ENCODE measurements at regions not wholly inside any gene's neighbourhood (a gene's known extent, or its start where the extent isn't known, plus 50 kb on each side); places are given as distances from the start of the nearest gene placed in this dataset.
A peak's percentile ranks its signal among the peaks of the same experiment; 100 is the strongest.

DNA sequence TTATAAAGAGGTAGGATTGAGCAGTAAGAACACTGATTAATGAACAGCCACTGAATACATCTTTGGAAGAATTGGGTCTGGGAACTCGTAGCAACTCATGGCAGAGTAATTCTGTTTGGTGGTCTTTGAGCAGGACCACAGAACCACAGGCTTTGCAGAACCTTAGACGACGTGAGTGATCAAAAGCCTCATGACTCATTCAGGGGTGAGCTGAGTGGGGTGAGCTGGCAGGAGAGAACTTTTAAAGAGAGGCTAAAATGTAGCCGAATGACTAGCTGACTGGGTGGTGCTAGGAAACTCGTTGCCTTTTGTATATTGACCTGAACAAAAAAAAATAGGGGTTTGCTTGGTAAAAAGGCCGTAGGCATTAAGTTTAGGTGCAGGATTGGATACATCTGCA, 313.8 kb downstream of the TGFB2 start:
- no peak overlapping the region for H3K27ac ChIP-seq
- H3K9me3 ChIP-seq = no peaks in the 10 kb centered on the region
- H3K4me1 ChIP-seq = no peaks in the 10 kb centered on the region
- no peaks in the 10 kb centered on the region for H3K36me3 ChIP-seq
- ATAC-seq (peak; percentile 39 to 51), DNase-seq (no peak)
- intact Hi-C loops (cut with DNase I) = no loop called here
- no peaks in the 10 kb centered on the region for H3K27me3 ChIP-seq (ENCODE audit: low read depth)
- TF ChIP-seq, protein P1, sequence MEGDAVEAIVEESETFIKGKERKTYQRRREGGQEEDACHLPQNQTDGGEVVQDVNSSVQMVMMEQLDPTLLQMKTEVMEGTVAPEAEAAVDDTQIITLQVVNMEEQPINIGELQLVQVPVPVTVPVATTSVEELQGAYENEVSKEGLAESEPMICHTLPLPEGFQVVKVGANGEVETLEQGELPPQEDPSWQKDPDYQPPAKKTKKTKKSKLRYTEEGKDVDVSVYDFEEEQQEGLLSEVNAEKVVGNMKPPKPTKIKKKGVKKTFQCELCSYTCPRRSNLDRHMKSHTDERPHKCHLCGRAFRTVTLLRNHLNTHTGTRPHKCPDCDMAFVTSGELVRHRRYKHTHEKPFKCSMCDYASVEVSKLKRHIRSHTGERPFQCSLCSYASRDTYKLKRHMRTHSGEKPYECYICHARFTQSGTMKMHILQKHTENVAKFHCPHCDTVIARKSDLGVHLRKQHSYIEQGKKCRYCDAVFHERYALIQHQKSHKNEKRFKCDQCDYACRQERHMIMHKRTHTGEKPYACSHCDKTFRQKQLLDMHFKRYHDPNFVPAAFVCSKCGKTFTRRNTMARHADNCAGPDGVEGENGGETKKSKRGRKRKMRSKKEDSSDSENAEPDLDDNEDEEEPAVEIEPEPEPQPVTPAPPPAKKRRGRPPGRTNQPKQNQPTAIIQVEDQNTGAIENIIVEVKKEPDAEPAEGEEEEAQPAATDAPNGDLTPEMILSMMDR (IDR thresholded peaks at IDR 0.05) = no peak
- no peak overlapping the region for H3K4me3 ChIP-seq

GRCh38 chr1:218659911-218660677, 315.0 kb downstream of the TGFB2 start:
- Histone ChIP-seq H3K4me1 (no peaks in the 10 kb centered on the region), H3K36me3 (no peaks in the 10 kb centered on the region), H3K4me3 (no peak overlapping the region), H3K9me3 (no peaks in the 10 kb centered on the region), H3K27ac (no peak overlapping the region), H3K27me3 (ENCODE audit: low read depth) (no peaks in the 10 kb centered on the region)
- ATAC-seq (no peak), DNase-seq (no peak)
- TF ChIP-seq, protein P1 (IDR thresholded peaks at IDR 0.05) = no peak
- intact Hi-C loops (cut with DNase I) = no loop called here

DNA sequence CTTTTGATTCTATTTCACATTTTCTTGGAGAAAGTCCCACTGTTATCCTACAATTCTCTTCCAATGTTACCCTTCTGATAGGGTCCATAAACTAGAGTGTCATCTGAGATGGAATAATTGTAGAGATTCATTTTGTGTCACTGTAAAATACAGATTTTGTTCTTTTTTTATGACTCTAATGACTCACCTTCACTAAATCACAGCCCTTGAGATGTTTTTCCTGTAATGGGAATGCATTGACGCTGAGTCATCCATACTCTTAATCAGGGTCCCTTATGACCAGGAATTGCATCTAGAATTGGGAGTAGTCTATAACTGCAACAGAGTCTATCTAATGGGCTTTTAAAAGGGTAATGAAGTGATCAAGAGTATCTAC, 315.5 kb downstream of the TGFB2 start:
- ATAC-seq = no peak
- no peaks in the 10 kb centered on the region for H3K27me3 ChIP-seq (ENCODE audit: low read depth)
- H3K4me1 ChIP-seq = no peaks in the 10 kb centered on the region
- intact Hi-C loops (cut with DNase I) = no loop called here
- no peak overlapping the region for H3K27ac ChIP-seq
- no peak for DNase-seq
- no peaks in the 10 kb centered on the region for H3K9me3 ChIP-seq
- TF ChIP-seq, protein P1 (IDR thresholded peaks at IDR 0.05) = no peak
- H3K36me3 ChIP-seq = no peaks in the 10 kb centered on the region
- no peak overlapping the region for H3K4me3 ChIP-seq

DNA sequence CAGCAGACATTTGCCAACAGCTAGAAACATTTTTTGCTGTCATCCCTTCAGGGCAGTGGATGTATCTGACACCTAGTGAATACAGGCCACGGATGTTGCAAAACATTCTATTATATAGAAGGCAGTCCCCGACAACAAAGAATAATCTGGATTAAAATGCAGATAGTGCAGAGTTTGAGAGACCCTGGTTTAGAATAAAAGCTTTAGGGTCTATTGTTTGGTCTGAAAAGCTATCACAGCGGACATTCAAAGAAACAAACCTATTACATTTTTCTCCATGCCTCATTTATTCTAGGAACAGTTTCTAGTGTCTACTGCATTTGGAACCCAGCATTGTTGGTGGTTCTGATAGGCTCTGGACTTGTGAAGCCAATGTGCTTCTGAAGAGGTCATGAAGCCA, 316.3 kb downstream of the TGFB2 start:
- ATAC-seq = no peak
- DNase-seq = no peak
- no peaks in the 10 kb centered on the region for H3K27me3 ChIP-seq (ENCODE audit: low read depth)
- no peak overlapping the region for H3K4me3 ChIP-seq
- no peaks in the 10 kb centered on the region for H3K9me3 ChIP-seq
- TF ChIP-seq, protein P1 (IDR thresholded peaks at IDR 0.05) = no peak
- intact Hi-C loops (cut with DNase I) = no loop called here
- no peaks in the 10 kb centered on the region for H3K36me3 ChIP-seq
- H3K4me1 ChIP-seq = no peaks in the 10 kb centered on the region
- no peak overlapping the region for H3K27ac ChIP-seq

- DNase-seq = no peak
- Histone ChIP-seq H3K9me3 (no peaks in the 10 kb centered on the region), H3K4me3 (no peak overlapping the region), H3K27ac (no peak overlapping the region), H3K4me1 (no peaks in the 10 kb centered on the region), H3K36me3 (no peaks in the 10 kb centered on the region), H3K27me3 (ENCODE audit: low read depth) (no peaks in the 10 kb centered on the region)
- ATAC-seq = no peak
- intact Hi-C loops (cut with DNase I) = no loop called here
- TF ChIP-seq, protein P1 (IDR thresholded peaks at IDR 0.05) = no peak
These were observed 319.4 kb downstream of the TGFB2 start for GRCh38 chr1:218664385-218665170.

Measured in lower lobe of right lung (tissue), 2 donors.